Neural progenitor cell (in vitro differentiated cells): ENCODE measurements at regions not wholly inside any gene's neighbourhood (a gene's known extent, or its start where the extent isn't known, plus 50 kb on each side); places are given as distances from the start of the nearest gene placed in this dataset.

Source experiments
- DNase-seq: peaks from one replicate; pipeline ENCODE4 v3.0.0-alpha.2; 2016; ENCODE audit warnings: low spot score
- H2AFZ ChIP-seq: fragments of 200-600 bp; sonication (generic); replicated peaks from 2 replicates; pipeline ENCODE4 v1.6.1; 2016; ENCODE audit warnings: antibody characterized with exemption
- H3F3A ChIP-seq: fragments of 200-600 bp; sonication (generic); 2 replicates; pipeline ENCODE4 v1.6.1; 2016; ENCODE audit warnings: antibody characterized with exemption, low read depth
- H3K27ac ChIP-seq: fragments of 200-600 bp; sonication (generic); 2 replicates; pipeline ENCODE4 v1.5.1; 2016; ENCODE audit warnings: mild to moderate bottlenecking
- H3K27me3 ChIP-seq: fragments of 200-600 bp; sonication (generic); 2 replicates; pipeline ENCODE4 v1.6.1; 2016; ENCODE audit warnings: mild to moderate bottlenecking, moderate library complexity
- H3K36me3 ChIP-seq: fragments of 200-600 bp; sonication (generic); 2 replicates; pipeline ENCODE4 v1.5.1; 2016
- H3K4me1 ChIP-seq: fragments of 200-600 bp; sonication (generic); 2 replicates; pipeline ENCODE4 v1.6.1; 2016; ENCODE audit warnings: mixed run types
- H3K4me2 ChIP-seq: fragments of 200-600 bp; sonication (generic); 2 replicates; pipeline ENCODE4 v1.6.1; 2016
- H3K4me3 ChIP-seq: fragments of 200-600 bp; sonication (generic); 2 replicates; pipeline ENCODE4 v1.5.1; 2016
- H3K79me2 ChIP-seq: fragments of 200-600 bp; sonication (generic); 2 replicates; pipeline ENCODE4 v1.6.1; 2016; ENCODE audit warnings: low read depth
- H3K9ac ChIP-seq: fragments of 200-600 bp; sonication (generic); 2 replicates; pipeline ENCODE4 v1.6.1; 2016
- H3K9me3 ChIP-seq: fragments of 200-600 bp; sonication (generic); 2 replicates; pipeline ENCODE4 v1.5.1; 2016; ENCODE audit warnings: low read depth
- H4K20me1 ChIP-seq: fragments of 200-600 bp; sonication (generic); 2 replicates; pipeline ENCODE4 v1.6.1; 2016; ENCODE audit warnings: low read depth
- H3K27ac Mint-ChIP-seq: 3 replicates; pipeline ENCODE4 v1.8.0; 2021; ENCODE audit warnings: mixed read lengths
- H3K27me3 Mint-ChIP-seq: 2 replicates; pipeline ENCODE4 v1.8.0; 2022; ENCODE audit warnings: low read depth, mild to moderate bottlenecking, inconsistent platforms, moderate library complexity, mixed read lengths; ENCODE audit not compliant: insufficient read depth
- H3K36me3 Mint-ChIP-seq: 3 replicates; pipeline ENCODE4 v1.8.0; 2021; ENCODE audit warnings: mixed read lengths
- H3K4me1 Mint-ChIP-seq: 3 replicates; pipeline ENCODE4 v1.8.0; 2021; ENCODE audit warnings: mixed read lengths
- H3K4me3 Mint-ChIP-seq: 3 replicates; pipeline ENCODE4 v1.8.0; 2021; ENCODE audit warnings: mild to moderate bottlenecking, moderate library complexity, mixed read lengths
- H3K9me3 Mint-ChIP-seq: 3 replicates; pipeline ENCODE4 v1.8.0; 2020; ENCODE audit warnings: mixed read lengths
- CTCF ChIP-seq: fragments of 200-600 bp; sonication (generic); IDR thresholded peaks from 2 replicates; pipeline ENCODE4 v1.5.1; 2017; ENCODE audit warnings: antibody characterized with exemption, mild to moderate bottlenecking
- EZH2 ChIP-seq: fragments of 200-600 bp; sonication (generic); IDR thresholded peaks from 2 replicates; pipeline ENCODE4 v1.6.1; 2017; ENCODE audit warnings: antibody characterized with exemption, mild to moderate bottlenecking, moderate library complexity
- EZH2phosphoT487 ChIP-seq: fragments of 200-600 bp; sonication (generic); IDR thresholded peaks from 2 replicates; pipeline ENCODE4 v1.6.1; 2017; ENCODE audit warnings: antibody characterized with exemption

DNA sequence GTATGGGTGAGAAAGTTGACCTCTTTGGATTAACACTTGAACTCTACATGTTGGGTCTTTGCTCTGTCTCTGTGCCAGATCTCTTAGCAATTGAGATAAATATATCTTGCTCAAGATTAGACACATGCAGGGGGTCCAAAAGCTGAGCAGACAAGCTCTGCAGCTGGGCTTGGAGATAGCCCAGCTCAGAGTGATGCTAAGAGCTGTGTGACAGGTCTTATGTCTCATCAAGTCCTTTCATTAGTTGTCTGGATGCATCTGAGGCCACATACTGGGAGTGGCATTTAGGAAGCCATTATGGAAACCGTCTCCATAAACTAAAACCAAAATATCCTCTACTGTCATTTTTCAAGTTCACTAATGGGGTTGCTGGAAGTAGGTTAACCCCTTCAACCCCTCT, 289.4 kb upstream of the DUSP10 start:
- no peak overlapping the region for H2AFZ ChIP-seq
- no peak for DNase-seq
- no peaks in the 10 kb centered on the region for H3K9me3 ChIP-seq
- Mint-ChIP-seq H3K4me1 (peaks cover 9% of the 10 kb centered on the region), H3K27ac (no peak overlapping the region), H3K36me3 (no peaks in the 10 kb centered on the region), H3K27me3 (peaks cover 2% of the 10 kb centered on the region), H3K4me3 (no peak overlapping the region), H3K9me3 (no peaks in the 10 kb centered on the region)
- TF ChIP-seq EZH2phosphoT487 (no peak), EZH2 (no peak), CTCF (no peak)
- H3K4me2 ChIP-seq, result no peak overlapping the region
- no peak overlapping the region for H3K4me3 ChIP-seq
- no peaks in the 10 kb centered on the region for H3K36me3 ChIP-seq
- H4K20me1 ChIP-seq, result no peaks in the 10 kb centered on the region
- no peak overlapping the region for H3K27ac ChIP-seq
- no peaks in the 10 kb centered on the region for H3F3A ChIP-seq
- no peaks in the 10 kb centered on the region for H3K4me1 ChIP-seq
- no peaks in the 10 kb centered on the region for H3K27me3 ChIP-seq
- no peaks in the 10 kb centered on the region for H3K79me2 ChIP-seq
- H3K9ac ChIP-seq, result no peak overlapping the region

DNA sequence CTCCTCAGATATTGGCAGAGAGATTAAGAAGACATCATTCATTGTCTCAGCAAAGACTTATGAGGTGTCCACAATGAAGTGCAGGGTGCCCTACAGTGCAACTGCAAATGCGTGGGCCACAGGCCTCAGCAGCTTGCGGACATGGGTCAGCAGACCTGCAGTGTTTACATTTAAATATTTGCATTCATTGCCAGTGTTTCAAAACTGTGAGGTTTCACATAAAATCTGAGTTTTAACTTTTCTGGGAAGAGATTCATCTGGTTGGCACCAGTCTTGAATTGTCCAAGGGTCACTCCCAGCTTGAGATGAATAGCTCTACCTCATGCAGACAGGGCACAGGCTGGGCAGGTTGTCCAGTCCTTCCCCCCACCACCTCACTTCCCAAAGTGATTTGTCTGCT, 286.8 kb upstream of the DUSP10 start:
- no peak for DNase-seq
- H3K4me3 Mint-ChIP-seq, result no peak overlapping the region
- H3K27me3 Mint-ChIP-seq, result peaks cover 2% of the 10 kb centered on the region
- no peak for TF ChIP-seq EZH2
- TF ChIP-seq CTCF, result no peak
- no peak for TF ChIP-seq EZH2phosphoT487
- no peaks in the 10 kb centered on the region for H3K79me2 ChIP-seq
- no peaks in the 10 kb centered on the region for H3K4me1 ChIP-seq
- H3K9me3 Mint-ChIP-seq, result no peaks in the 10 kb centered on the region
- no peaks in the 10 kb centered on the region for H3K9me3 ChIP-seq
- no peak overlapping the region for H3K4me2 ChIP-seq
- H3K27ac ChIP-seq, result no peak overlapping the region
- H3K9ac ChIP-seq, result no peak overlapping the region
- peaks cover 9% of the 10 kb centered on the region for H3K4me1 Mint-ChIP-seq
- H2AFZ ChIP-seq, result no peak overlapping the region
- no peaks in the 10 kb centered on the region for H4K20me1 ChIP-seq
- no peaks in the 10 kb centered on the region for H3K36me3 Mint-ChIP-seq
- no peak overlapping the region for H3K4me3 ChIP-seq
- H3K27ac Mint-ChIP-seq, result no peak overlapping the region
- no peaks in the 10 kb centered on the region for H3K36me3 ChIP-seq
- H3K27me3 ChIP-seq, result no peaks in the 10 kb centered on the region
- H3F3A ChIP-seq, result no peaks in the 10 kb centered on the region

DNA sequence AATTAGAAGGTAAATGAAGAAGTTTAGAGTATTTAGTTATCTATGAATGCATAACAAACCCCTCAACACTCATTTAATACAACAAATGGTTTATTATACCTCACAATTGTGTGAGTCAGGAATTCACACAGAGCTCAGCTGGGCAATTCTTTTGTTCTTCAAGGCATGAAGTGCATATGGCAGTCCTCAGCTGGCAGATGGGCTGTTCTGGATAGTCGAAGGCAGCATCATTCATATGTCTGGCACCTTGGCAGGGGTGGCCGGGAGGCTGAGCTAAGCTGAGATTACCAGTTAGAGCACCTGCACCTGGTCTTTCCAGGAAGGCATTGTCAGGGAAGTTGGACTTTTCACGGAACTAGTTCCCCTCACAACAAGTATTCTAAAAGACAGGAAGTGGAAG, 286.2 kb upstream of the DUSP10 start:
- no peak overlapping the region for H2AFZ ChIP-seq
- no peaks in the 10 kb centered on the region for H3K9me3 ChIP-seq
- no peak overlapping the region for H3K4me2 ChIP-seq
- H3F3A ChIP-seq, result no peaks in the 10 kb centered on the region
- no peak overlapping the region for H3K4me3 Mint-ChIP-seq
- H3K36me3 Mint-ChIP-seq, result no peaks in the 10 kb centered on the region
- H3K79me2 ChIP-seq, result no peaks in the 10 kb centered on the region
- H3K9ac ChIP-seq, result no peak overlapping the region
- H3K4me1 ChIP-seq, result no peaks in the 10 kb centered on the region
- peaks cover 9% of the 10 kb centered on the region for H3K4me1 Mint-ChIP-seq
- no peaks in the 10 kb centered on the region for H3K9me3 Mint-ChIP-seq
- H3K27me3 Mint-ChIP-seq, result peaks cover 2% of the 10 kb centered on the region
- DNase-seq, result no peak
- no peak overlapping the region for H3K27ac Mint-ChIP-seq
- TF ChIP-seq EZH2 (no peak), EZH2phosphoT487 (no peak), CTCF (no peak)
- no peak overlapping the region for H3K27ac ChIP-seq
- H4K20me1 ChIP-seq, result no peaks in the 10 kb centered on the region
- H3K36me3 ChIP-seq, result no peaks in the 10 kb centered on the region
- no peaks in the 10 kb centered on the region for H3K27me3 ChIP-seq
- H3K4me3 ChIP-seq, result no peak overlapping the region

- H3K9me3 Mint-ChIP-seq, result peaks cover 2% of the 10 kb centered on the region
- TF ChIP-seq EZH2 (no peak), CTCF (no peak), EZH2phosphoT487 (no peak)
- H4K20me1 ChIP-seq, result no peaks in the 10 kb centered on the region
- H3K9ac ChIP-seq, result no peak overlapping the region
- no peaks in the 10 kb centered on the region for H3K27me3 ChIP-seq
- H3K9me3 ChIP-seq, result no peaks in the 10 kb centered on the region
- H3K27ac ChIP-seq, result no peak overlapping the region
- no peaks in the 10 kb centered on the region for H3K36me3 Mint-ChIP-seq
- no peaks in the 10 kb centered on the region for H3K4me1 ChIP-seq
- peaks cover 6% of the 10 kb centered on the region for H3K4me1 Mint-ChIP-seq
- no peak overlapping the region for H3K4me2 ChIP-seq
- H3K4me3 ChIP-seq, result no peak overlapping the region
- no peak for DNase-seq
- no peak overlapping the region for H3K27ac Mint-ChIP-seq
- peaks cover 2% of the 10 kb centered on the region for H3K27me3 Mint-ChIP-seq
- H3F3A ChIP-seq, result no peaks in the 10 kb centered on the region
- no peak overlapping the region for H3K4me3 Mint-ChIP-seq
- H3K79me2 ChIP-seq, result no peaks in the 10 kb centered on the region
- H3K36me3 ChIP-seq, result no peaks in the 10 kb centered on the region
- no peak overlapping the region for H2AFZ ChIP-seq
Observed at GRCh38 chr1:222026280-222026679, 284.4 kb upstream of the DUSP10 start.
